ENCODE measurements at regions not wholly inside any gene's neighbourhood (a gene's known extent, or its start where the extent isn't known, plus 50 kb on each side); places are given as distances from the start of the nearest gene placed in this dataset.

DNA sequence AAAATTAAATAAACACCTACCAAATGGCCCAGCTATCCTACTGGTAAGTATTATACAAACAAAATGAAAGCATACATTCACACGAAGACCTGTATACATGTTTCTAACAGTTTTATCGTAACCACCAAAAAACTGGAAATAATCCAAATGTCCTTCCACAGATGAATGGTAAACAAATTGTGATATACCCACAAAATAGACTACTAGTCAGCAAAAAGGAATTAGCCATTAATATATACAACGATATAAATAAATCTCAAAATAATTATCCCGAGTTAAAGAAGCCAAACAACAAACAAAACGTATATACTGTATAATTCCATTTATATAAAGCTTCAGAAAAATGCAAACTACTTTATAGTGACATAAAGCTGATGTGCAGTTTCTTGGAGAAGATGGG is 106.3 kb upstream of the SERTM1 start:
- DNase-seq (ENCODE audit: low read depth, low spot score) = no peak
- no peak overlapping the region for H3K4me3 Mint-ChIP-seq
- H3K9me3 Mint-ChIP-seq = peaks cover 6% of the 10 kb centered on the region
- TF ChIP-seq, protein P1, sequence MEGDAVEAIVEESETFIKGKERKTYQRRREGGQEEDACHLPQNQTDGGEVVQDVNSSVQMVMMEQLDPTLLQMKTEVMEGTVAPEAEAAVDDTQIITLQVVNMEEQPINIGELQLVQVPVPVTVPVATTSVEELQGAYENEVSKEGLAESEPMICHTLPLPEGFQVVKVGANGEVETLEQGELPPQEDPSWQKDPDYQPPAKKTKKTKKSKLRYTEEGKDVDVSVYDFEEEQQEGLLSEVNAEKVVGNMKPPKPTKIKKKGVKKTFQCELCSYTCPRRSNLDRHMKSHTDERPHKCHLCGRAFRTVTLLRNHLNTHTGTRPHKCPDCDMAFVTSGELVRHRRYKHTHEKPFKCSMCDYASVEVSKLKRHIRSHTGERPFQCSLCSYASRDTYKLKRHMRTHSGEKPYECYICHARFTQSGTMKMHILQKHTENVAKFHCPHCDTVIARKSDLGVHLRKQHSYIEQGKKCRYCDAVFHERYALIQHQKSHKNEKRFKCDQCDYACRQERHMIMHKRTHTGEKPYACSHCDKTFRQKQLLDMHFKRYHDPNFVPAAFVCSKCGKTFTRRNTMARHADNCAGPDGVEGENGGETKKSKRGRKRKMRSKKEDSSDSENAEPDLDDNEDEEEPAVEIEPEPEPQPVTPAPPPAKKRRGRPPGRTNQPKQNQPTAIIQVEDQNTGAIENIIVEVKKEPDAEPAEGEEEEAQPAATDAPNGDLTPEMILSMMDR (conservative IDR thresholded peaks at IDR 0.05) = no peak
- peaks cover 2% of the 10 kb centered on the region for H3K27me3 Mint-ChIP-seq (ENCODE audit: low read depth)
- H3K27ac Mint-ChIP-seq (ENCODE audit: unreplicated experiment) = no peak overlapping the region
- no peaks in the 10 kb centered on the region for H3K36me3 Mint-ChIP-seq (ENCODE audit: low read depth)
- no peaks in the 10 kb centered on the region for H3K4me1 Mint-ChIP-seq

DNA sequence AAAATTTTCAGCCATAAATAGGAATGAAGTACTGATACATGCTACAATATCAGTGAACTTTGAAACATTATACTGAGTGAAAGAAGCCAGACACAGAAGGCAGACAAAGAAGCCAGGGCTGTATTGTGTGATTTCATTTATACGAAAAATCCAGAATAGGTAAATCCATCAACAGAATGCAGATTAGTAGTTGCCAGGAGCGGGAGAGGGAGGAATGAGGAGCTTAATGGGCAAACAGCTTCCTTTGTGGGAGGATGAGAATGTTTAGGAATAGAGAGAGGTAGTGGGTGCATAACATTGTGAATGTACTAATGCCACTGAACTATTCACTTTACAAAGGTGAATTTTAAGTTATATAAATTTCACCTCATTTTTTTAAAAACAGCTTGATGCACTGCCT is 103.3 kb upstream of the SERTM1 start:
- Mint-ChIP-seq H3K4me1 (no peaks in the 10 kb centered on the region), H3K27ac (ENCODE audit: unreplicated experiment) (no peak overlapping the region), H3K4me3 (no peak overlapping the region), H3K36me3 (ENCODE audit: low read depth) (no peaks in the 10 kb centered on the region), H3K9me3 (peaks cover 6% of the 10 kb centered on the region), H3K27me3 (ENCODE audit: low read depth) (peaks cover 4% of the 10 kb centered on the region)
- TF ChIP-seq, protein P1 (conservative IDR thresholded peaks at IDR 0.05) = no peak
- DNase-seq (ENCODE audit: low read depth, low spot score) = no peak

DNA sequence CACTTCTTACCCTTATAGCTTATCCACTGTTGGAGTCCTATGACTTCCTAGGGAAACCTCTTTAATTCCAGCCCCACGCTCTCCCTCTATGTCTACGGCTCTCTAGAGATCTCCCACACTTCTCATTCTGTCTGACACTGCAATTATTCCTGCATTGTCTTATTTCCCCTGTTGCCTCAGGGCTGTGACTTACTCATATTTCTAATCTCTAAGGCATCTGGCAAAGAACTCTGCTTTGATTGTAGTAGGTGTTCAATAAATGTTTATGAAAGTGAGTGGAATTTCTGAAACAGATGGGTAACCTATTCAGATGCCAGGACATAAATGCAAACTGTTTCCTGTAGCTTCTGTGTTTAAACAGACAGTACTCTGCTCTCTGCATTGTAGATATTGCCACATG is 102.4 kb upstream of the SERTM1 start:
- no peak overlapping the region for H3K4me3 Mint-ChIP-seq
- peaks cover 6% of the 10 kb centered on the region for H3K9me3 Mint-ChIP-seq
- TF ChIP-seq, protein P1 (conservative IDR thresholded peaks at IDR 0.05) = no peak
- H3K36me3 Mint-ChIP-seq (ENCODE audit: low read depth) = no peaks in the 10 kb centered on the region
- no peak for DNase-seq (ENCODE audit: low read depth, low spot score)
- no peaks in the 10 kb centered on the region for H3K4me1 Mint-ChIP-seq
- H3K27ac Mint-ChIP-seq (ENCODE audit: unreplicated experiment) = no peak overlapping the region
- peaks cover 4% of the 10 kb centered on the region for H3K27me3 Mint-ChIP-seq (ENCODE audit: low read depth)

DNA sequence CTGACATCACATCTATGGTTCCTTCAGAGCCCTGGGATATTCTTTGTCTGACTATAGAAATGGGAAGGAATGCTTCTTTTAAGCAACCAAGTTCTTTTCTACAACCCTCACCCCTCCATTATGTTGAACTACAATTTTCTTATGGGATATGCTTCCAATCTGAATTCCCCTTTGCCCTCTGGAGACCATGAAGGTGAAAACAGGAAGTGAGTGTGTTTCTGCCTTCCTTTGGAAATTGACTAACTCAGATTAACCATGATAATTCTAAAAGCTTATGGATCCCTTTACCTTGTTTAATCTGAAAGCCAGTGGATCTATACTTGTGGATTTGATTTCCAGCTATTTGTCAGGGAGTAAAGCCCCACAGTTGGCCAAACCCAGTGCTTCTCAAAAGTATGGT is 90.8 kb upstream of the SERTM1 start:
- Mint-ChIP-seq H3K27me3 (ENCODE audit: low read depth) (peaks cover 10% of the 10 kb centered on the region), H3K9me3 (peaks cover 3% of the 10 kb centered on the region), H3K36me3 (ENCODE audit: low read depth) (no peaks in the 10 kb centered on the region), H3K4me3 (no peak overlapping the region), H3K27ac (ENCODE audit: unreplicated experiment) (no peak overlapping the region), H3K4me1 (no peaks in the 10 kb centered on the region)
- TF ChIP-seq, protein P1 (conservative IDR thresholded peaks at IDR 0.05) = no peak
- DNase-seq (ENCODE audit: low read depth, low spot score) = no peak

DNA sequence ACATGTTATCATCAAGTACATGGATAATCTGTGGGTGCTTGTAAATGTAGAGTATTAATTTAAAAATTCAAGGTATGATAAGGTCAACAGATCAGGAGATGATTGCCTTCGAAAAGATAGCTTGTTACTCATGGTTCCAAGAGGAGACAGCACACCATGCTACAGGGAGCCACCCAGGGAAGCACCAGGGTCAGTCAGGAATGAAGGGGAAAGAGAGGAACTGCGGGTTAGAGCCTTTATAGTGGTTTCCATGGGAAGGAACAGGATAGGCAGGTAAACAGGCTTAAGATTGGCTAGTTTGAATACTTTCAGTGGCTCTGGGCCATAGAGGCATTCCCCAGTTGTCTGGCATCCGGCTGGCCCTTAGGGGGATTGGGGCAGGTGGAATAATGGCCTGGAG is 74.2 kb upstream of the SERTM1 start:
- Mint-ChIP-seq H3K4me3 (no peak overlapping the region), H3K9me3 (no peaks in the 10 kb centered on the region), H3K4me1 (no peaks in the 10 kb centered on the region), H3K27me3 (ENCODE audit: low read depth) (no peaks in the 10 kb centered on the region), H3K36me3 (ENCODE audit: low read depth) (no peaks in the 10 kb centered on the region), H3K27ac (ENCODE audit: unreplicated experiment) (no peak overlapping the region)
- TF ChIP-seq, protein P1 (conservative IDR thresholded peaks at IDR 0.05) = no peak
- no peak for DNase-seq (ENCODE audit: low read depth, low spot score)

DNA sequence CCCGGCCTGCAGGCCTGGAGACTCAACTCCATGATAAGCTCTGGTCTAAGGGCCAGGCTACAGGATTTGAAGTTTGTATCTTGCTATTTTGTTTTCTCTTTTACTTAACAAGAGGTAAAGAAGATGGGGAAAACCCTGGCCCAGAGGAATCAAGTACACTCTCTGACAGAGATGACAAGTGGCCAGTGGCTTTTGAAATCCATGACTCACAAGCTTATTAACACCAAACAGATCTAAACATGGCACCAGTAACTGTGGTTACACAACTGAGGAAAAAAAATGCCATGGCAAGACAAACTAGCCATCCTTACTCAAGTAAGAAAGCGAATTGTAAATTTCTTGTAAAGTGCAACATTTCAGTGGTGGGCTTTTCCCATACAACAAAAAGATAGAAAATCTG is 72.6 kb upstream of the SERTM1 start:
- H3K4me3 Mint-ChIP-seq = no peak overlapping the region
- no peaks in the 10 kb centered on the region for H3K27me3 Mint-ChIP-seq (ENCODE audit: low read depth)
- no peaks in the 10 kb centered on the region for H3K36me3 Mint-ChIP-seq (ENCODE audit: low read depth)
- no peak for DNase-seq (ENCODE audit: low read depth, low spot score)
- TF ChIP-seq, protein P1 (conservative IDR thresholded peaks at IDR 0.05) = no peak
- H3K9me3 Mint-ChIP-seq = no peaks in the 10 kb centered on the region
- H3K4me1 Mint-ChIP-seq = no peaks in the 10 kb centered on the region
- H3K27ac Mint-ChIP-seq (ENCODE audit: unreplicated experiment) = no peak overlapping the region

Measured in neural crest cell (in vitro differentiated cells).